ENCODE measurements at regions not wholly inside any gene's neighbourhood (a gene's known extent, or its start where the extent isn't known, plus 50 kb on each side); places are given as distances from the start of the nearest gene placed in this dataset.

GRCh38 chr3:13263770-13264467 lies 156.2 kb downstream of the NUP210 start:
- TF ChIP-seq CTCF (IDR thresholded peaks at IDR 0.05) (no peak), POLR2A (IDR thresholded peaks at IDR 0.05) (no peak), POLR2AphosphoS5 (IDR thresholded peaks at IDR 0.05) (no peak), EP300 (IDR thresholded peaks at IDR 0.05) (no peak)

All from gastroesophageal sphincter (tissue), 3 donors.